Activated naive CD4-positive, alpha-beta T cell treated with anti-CD3 and anti-CD28 coated beads, Interleukin-2, amount 50 U/mL, for 72 hours (primary cell): ENCODE measurements at regions not wholly inside any gene's neighbourhood (a gene's known extent, or its start where the extent isn't known, plus 50 kb on each side); places are given as distances from the start of the nearest gene placed in this dataset.

Source experiments
- ATAC-seq, 2 donors: fragments of 150-1000 bp; cut with Tn5 transposase; 2 replicates each; pipeline ENCODE4 v1.10.0; 2021; ENCODE audit warnings: mild to moderate bottlenecking in 2 of 2, moderate library complexity in 2 of 2
- DNase-seq, 2 donors: peaks; one replicate each; pipeline ENCODE4 v3.0.0; 2021 to 2022; ENCODE audit warnings: low spot score in 2 of 2
- H3K27ac Mint-ChIP-seq, 2 donors: one replicate each; pipeline ENCODE4 v1.8.0; 2022; ENCODE audit warnings: mild to moderate bottlenecking in 2 of 2, mixed read lengths in 2 of 2
- H3K36me3 Mint-ChIP-seq, 2 donors: one replicate each; pipeline ENCODE4 v1.8.0; 2022; ENCODE audit warnings: mixed read lengths in 2 of 2
- H3K9me3 Mint-ChIP-seq, 2 donors: one replicate each; pipeline ENCODE4 v1.8.0; 2022; ENCODE audit warnings: mixed read lengths in 2 of 2

DNA sequence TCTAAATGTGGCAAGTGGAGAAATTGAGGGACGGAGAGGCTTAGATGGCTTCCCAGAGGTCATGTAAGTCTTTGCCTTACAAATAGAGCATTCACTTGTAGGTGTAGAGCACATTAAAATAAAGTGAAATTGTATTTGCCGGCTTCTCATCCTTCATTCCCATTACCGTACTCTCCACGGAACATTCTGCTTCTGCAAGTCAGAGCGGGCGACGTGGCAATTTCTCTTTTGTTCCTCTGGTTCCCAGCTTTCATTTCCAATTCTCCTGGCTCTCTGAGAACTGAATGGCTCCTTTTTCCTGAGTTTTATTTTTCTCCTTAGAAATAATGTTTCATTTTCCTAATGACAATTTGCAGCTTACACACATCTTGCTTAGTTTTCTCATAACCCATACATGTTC, 51.3 kb upstream of the PFKP start:
- ATAC-seq, result no peak

GRCh38 chr10:3014968-3015367, 52.4 kb upstream of the PFKP start:
- Mint-ChIP-seq H3K36me3 (peaks cover 0 to 10% of the 10 kb centered on the region in 2 donors), H3K9me3 (peaks cover 6 to 9% of the 10 kb centered on the region in 2 donors), H3K27ac (no peak overlapping the region)
- ATAC-seq, result no peak
- DNase-seq, result no peak

More for the DNA sequence above, 51.3 kb upstream of the PFKP start:
- peaks cover 6 to 9% of the 10 kb centered on the region in 2 donors for H3K9me3 Mint-ChIP-seq
- no peak for DNase-seq
- H3K27ac Mint-ChIP-seq, result no peak overlapping the region
- H3K36me3 Mint-ChIP-seq, result peaks cover 0 to 10% of the 10 kb centered on the region in 2 donors

DNA sequence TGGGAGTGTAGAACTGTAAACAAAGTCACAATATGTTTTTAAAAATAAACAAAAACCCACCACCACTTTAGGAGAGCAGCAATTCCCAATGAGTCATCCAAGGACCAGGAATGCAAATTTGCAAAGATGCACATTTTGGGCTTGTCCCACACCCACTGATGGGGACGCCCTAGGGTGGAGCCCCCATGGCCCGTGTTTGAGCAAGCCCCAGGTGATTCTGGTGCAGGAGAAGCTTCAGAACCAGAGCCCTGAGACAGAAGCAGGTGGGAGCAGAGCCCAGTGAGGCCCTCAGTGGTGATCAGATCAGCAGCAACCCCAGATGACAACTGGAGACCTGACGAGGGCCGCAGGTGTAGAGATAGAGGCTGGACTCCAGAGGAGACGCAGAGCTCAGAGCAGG, 55.1 kb upstream of the PFKP start:
- DNase-seq (no peak), ATAC-seq (no peak)
- no peak overlapping the region for H3K27ac Mint-ChIP-seq
- peaks cover 6 to 9% of the 10 kb centered on the region in 2 donors for H3K9me3 Mint-ChIP-seq
- H3K36me3 Mint-ChIP-seq, result peaks cover 0 to 14% of the 10 kb centered on the region in 2 donors

DNA sequence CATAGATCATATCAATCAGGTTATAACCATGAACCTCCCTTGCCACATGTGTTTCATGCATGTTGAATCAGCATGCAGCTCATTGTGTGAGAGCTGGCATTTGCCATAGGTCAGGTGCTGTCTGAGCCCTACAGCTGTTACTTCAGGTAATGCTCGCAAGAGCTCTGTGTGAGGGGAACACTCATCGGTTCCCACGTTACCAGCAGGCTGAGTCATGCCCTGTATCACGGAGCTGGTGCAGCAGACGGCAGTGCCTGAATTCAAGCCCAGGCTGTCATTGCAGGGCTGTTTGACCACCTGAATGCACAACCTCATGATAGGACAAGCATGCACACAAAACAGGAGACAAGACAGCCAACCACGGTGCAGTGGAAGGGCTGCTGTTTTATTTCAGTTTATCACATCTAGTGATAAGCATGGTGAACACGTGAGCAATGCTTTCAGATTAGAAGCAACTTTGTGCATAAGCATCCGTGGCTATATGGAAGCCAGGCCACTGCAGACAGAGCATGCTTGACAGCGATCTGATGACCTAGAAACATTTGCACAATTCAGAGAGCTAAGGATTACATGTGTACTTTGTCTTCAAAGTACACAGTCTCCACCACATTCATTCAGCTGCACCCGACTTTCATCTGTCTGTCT, 56.4 kb upstream of the PFKP start:
- no peak overlapping the region for H3K27ac Mint-ChIP-seq
- no peak for ATAC-seq
- peaks cover 0 to 14% of the 10 kb centered on the region in 2 donors for H3K36me3 Mint-ChIP-seq
- no peak for DNase-seq
- peaks cover 6 to 9% of the 10 kb centered on the region in 2 donors for H3K9me3 Mint-ChIP-seq

DNA sequence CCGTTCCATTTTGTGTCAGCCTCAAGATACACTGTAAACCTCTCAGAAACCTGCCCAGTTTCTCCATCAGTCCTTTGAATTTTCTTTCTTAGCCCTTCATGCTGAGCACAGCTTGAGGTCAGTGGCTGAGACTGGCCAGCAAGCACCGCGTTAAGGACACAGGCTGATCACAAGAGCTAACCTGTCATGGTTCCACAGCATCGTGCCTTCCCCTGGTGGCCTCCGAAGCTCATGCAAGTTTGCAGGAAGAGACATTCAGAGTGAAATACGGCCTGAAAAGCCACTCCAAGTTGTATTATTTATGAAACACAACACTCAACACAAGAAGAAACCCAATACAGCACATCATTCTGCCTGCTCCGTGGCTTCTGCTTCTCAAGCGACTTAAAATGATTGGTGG, 57.0 kb upstream of the PFKP start:
- ATAC-seq (no peak), DNase-seq (no peak)
- peaks cover 6 to 9% of the 10 kb centered on the region in 2 donors for H3K9me3 Mint-ChIP-seq
- H3K36me3 Mint-ChIP-seq, result peaks cover 0 to 14% of the 10 kb centered on the region in 2 donors
- H3K27ac Mint-ChIP-seq, result no peak overlapping the region

- peaks cover 6 to 9% of the 10 kb centered on the region in 2 donors for H3K9me3 Mint-ChIP-seq
- H3K27ac Mint-ChIP-seq, result no peak overlapping the region
- H3K36me3 Mint-ChIP-seq, result peaks cover 0 to 14% of the 10 kb centered on the region in 2 donors
- no peak for DNase-seq
- peak in 1 of 2 donors; percentile 79 for ATAC-seq
These were observed 58.0 kb upstream of the PFKP start for GRCh38 chr10:3009341-3009740.

DNA sequence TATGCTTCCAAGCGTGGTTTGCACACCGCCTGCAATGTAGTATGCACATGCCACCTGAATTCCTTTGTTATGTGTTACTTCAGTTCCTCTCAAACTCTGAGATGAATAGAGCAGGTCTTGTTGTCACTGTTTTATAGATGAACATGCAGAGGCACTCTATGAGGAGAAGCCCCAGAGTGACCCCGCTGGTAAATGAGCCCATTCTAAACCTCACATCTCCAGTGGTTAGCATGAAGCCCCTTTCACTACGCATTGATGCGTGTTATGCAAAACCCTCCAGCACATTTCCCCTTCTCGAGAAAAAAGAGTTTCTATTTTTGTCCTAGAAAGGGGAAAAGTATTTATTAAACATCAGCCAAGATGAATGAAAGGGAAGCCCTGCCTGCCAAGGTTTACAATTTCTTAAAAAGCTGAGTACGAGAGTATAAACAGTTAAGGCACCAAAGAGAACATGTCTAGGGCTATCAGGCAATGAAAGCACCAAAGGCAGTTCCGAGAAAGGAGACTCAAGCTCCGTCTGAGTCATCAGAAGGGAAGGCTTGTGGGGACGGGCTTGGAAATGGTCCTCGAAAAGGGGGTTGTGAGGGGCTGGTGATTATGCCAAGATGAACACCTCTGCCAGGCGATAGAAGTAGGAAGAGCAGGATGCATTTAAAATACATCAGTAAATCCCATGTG, 58.7 kb upstream of the PFKP start:
- DNase-seq (no peak), ATAC-seq (peak in 1 of 2 donors; percentile 51)
- Mint-ChIP-seq H3K36me3 (peaks cover 0 to 13% of the 10 kb centered on the region in 2 donors), H3K27ac (no peak overlapping the region), H3K9me3 (peaks cover 6 to 9% of the 10 kb centered on the region in 2 donors)

GRCh38 chr10:3006607-3007006, 60.7 kb upstream of the PFKP start:
- Mint-ChIP-seq H3K36me3 (peaks cover 0 to 5% of the 10 kb centered on the region in 2 donors), H3K27ac (no peak overlapping the region), H3K9me3 (peaks cover 0 to 5% of the 10 kb centered on the region in 2 donors)
- ATAC-seq (no peak), DNase-seq (no peak)

DNA sequence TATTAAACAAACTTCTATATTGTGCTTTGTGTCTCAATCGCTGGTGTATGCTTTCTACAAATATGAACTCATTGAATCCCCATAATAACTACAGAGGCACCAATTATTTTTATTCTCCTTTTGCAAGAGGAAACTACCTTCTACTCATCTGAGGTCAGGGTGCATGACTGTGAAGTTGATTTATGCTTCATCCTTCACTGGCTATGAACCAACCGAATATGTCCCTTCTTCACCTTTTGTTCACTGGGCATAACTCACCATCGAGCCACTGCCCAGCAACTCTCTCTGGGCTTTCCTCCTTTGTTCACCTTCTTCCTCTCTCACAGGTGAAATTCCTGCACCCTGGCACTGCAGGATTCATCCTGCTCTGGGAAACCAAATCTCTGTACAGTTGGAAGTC, 61.3 kb upstream of the PFKP start:
- no peak for ATAC-seq
- Mint-ChIP-seq H3K9me3 (peaks cover 0 to 7% of the 10 kb centered on the region in 2 donors), H3K36me3 (peaks cover 0 to 5% of the 10 kb centered on the region in 2 donors)

DNA sequence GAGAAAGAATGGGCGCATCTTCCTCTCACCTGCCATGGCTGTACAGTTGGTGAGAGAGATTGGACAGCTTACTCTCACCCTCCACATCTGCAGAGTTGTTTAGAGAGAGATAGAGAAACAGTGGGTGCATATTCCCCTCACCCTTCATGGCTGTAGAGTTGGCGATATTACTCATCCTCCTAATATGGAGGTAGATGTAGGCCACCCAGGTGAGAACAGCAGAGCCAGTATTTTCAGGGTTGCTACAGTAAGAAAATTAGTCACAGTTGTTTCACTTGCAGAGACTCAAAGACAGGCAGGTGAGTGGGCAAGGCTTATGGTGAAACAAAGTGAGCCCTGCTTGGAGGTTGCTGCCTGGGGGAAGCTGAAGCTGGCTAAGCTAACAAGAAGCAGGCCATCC, 65.0 kb upstream of the PFKP start:
- ATAC-seq (peak; percentile 78 to 98), DNase-seq (peak in 1 of 2 donors; percentile 30)
- peaks cover 4 to 7% of the 10 kb centered on the region in 2 donors for H3K9me3 Mint-ChIP-seq
- H3K27ac Mint-ChIP-seq, result peak overlapping the region in 1 of 2 donors; percentile 40
- no peaks in the 10 kb centered on the region for H3K36me3 Mint-ChIP-seq

More for the DNA sequence above, 61.3 kb upstream of the PFKP start:
- no peak for DNase-seq
- no peak overlapping the region for H3K27ac Mint-ChIP-seq

DNA sequence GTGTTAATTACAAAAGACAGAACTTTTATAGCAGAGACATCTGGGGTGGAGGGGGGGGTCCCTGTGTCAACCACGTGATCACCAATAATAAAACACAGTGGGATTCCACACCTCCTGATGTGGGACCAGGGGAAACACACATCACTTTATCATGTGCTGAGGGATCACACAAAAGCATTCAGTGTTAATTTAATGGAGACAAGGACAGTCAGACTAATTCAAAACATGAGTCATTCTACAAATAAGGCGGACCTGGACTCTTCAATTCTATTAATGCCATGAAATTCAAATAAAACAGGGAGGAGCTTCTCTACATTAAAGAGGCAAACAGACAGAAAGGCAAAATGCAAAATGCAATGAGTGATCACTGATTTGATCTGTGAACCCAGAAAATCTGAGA, 67.3 kb upstream of the PFKP start:
- DNase-seq, result no peak
- Mint-ChIP-seq H3K36me3 (no peaks in the 10 kb centered on the region), H3K9me3 (peaks cover 4 to 7% of the 10 kb centered on the region in 2 donors), H3K27ac (no peak overlapping the region)
- no peak for ATAC-seq

DNA sequence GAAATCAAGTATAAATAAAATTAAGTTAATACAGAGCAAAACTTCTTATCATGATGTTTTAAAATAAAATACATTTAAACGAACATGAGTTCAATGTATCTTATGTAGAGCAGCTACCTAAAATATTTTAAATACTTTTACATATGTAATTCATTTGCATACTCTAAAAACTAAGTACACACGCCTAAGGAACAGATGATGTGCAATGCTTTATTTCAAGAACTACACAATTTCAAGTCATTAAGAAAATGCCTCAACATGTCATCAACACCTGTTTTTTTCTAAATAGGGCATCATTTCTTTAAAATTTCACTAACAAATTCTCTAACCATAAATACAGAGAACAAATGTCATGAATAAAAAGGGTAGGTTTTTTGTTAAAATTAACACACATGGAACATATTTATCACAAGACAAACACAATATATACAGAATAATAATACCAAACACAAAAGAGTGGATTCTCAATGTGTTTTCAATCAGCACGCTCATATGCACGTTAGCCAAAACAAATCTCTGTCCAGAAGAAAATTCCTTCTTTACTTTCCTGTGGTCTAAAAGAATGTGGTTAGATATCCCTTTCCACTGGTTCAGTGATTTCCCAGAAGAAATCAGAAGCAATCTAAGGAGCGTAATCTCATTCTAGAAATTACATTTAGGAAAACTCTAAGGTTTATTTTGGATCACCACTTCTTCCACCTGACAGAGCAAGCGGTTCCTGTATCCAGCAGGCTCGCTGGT, 73.0 kb upstream of the PFKP start:
- Mint-ChIP-seq H3K27ac (no peak overlapping the region), H3K9me3 (peaks cover 0 to 3% of the 10 kb centered on the region in 2 donors), H3K36me3 (peaks cover 4% of the 10 kb centered on the region in 2 donors)
- ATAC-seq (no peak), DNase-seq (no peak)

- Mint-ChIP-seq H3K27ac (no peak overlapping the region), H3K36me3 (peaks cover 10 to 12% of the 10 kb centered on the region in 2 donors), H3K9me3 (peaks cover 6% of the 10 kb centered on the region in 2 donors)
- no peak for ATAC-seq
- DNase-seq, result no peak
These were observed 73.7 kb upstream of the PFKP start for GRCh38 chr10:2993636-2994035.

DNA sequence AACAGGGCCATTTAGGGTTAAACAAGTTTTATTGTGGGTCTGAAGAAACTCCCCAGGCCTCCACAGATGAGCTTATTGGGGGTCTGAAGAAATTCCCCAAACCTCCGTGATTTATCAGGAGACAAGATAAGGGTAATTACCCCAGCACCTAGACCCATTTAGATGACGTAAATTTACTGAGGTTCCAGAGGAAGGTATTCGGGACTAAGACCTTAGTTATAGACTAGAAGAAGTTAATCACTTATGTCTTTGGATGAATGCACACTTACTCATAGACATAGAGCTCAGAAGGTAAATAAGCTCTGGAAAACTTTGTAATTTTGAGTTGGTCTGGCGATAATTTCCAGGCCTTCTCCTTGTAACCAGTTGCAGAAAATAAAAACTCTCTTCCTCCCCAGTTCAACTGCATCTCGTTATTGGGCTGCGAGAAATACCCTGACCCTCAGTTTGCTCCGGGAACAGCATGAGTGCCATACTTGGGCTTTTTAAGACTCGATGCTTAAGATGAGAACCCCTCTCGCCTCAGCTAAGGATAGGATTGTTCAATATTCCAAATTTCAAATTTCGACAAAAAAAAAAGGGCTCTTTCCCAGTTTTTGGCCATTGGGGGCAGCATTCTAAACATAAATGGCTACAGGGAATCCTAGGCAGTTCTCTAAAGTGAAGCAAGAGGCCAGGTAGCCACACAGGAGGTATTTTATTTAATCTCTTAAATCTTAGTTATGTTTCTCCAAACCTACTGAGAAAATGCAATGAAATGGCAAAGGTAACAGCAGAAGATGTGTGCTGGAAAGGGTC, 74.7 kb upstream of the PFKP start:
- DNase-seq (no peak), ATAC-seq (no peak)
- Mint-ChIP-seq H3K27ac (no peak overlapping the region), H3K9me3 (peaks cover 9% of the 10 kb centered on the region in 2 donors), H3K36me3 (peaks cover 10 to 19% of the 10 kb centered on the region in 2 donors)

DNA sequence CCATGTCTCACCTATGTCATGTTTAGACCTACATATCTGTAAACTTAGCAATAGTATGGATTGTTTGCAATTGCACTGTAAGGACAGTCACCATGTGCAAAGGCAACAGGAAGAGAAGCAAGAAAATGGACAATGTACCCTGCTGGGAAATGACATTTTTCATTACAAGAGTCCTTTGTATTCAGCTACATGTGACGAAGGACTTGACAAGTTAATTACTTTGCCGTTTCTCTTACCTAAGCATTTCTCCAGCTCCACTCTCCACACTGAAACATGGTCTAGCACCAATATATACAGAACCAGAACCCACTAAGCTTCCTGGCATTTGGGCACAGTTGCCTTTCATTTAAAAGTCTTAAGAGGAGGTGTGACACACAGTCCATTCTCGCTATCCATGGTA, 76.6 kb upstream of the PFKP start:
- peaks cover 9% of the 10 kb centered on the region in 2 donors for H3K9me3 Mint-ChIP-seq
- DNase-seq (no peak), ATAC-seq (no peak)
- H3K27ac Mint-ChIP-seq, result no peak overlapping the region
- H3K36me3 Mint-ChIP-seq, result peaks cover 10 to 25% of the 10 kb centered on the region in 2 donors

DNA sequence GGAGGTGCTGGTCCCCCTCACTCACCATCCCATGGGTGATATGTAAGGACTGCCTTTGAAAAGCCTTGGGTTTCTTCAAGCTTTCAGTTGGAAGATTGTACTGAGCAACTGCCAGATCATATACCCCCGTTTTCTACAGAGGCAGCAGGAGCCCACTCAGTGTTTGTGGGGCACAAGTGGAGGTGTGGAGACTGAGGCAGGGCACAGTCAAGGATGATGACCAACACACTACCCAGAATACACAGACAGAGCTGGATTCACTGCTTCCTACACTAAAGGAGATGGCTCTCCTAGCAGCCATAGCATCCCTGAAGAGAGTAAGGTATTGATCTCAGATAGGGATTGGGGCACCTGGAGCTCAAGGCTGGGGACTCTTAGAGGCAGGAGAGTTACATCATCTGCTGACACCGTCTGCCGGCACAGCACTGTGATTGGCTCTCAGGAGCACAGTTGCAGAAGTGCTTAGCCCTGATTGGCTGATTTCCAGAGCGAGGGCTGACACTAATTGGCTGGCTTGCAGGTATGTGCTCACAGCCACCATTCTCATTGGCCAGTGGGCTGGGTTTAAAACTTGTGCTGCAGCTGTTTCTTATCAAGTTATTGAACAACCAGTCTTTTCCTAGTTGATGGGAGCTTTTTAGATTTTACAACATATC, 77.9 kb upstream of the PFKP start:
- H3K36me3 Mint-ChIP-seq, result peaks cover 10 to 25% of the 10 kb centered on the region in 2 donors
- peaks cover 9% of the 10 kb centered on the region in 2 donors for H3K9me3 Mint-ChIP-seq
- DNase-seq, result no peak
- H3K27ac Mint-ChIP-seq, result no peak overlapping the region
- no peak for ATAC-seq
